H54 (cell line): ENCODE measurements at regions not wholly inside any gene's neighbourhood (a gene's known extent, or its start where the extent isn't known, plus 50 kb on each side); places are given as distances from the start of the nearest gene placed in this dataset.
A peak's percentile ranks its signal among the peaks of the same experiment; 100 is the strongest.

Experiments
- DNase-seq: peaks from one replicate; pipeline ENCODE4 v3.0.0; 2011; ENCODE audit warnings: low spot score, mixed read lengths; ENCODE audit not compliant: insufficient read length
- FAIRE-seq: peaks from 3 replicates; lab custom pipeline; 2011; peaks lifted over from hg19 to GRCh38; lab: Jason Lieb, UNC
- POLR2A ChIP-seq: IDR thresholded peaks from 2 replicates; pipeline ENCODE4 v1.6.1; 2011; ENCODE audit warnings: low read depth, mild to moderate bottlenecking, low read length

- DNase-seq (peak; percentile 14), FAIRE-seq (no peak)
- TF ChIP-seq POLR2A = no peak
Observed at GRCh38 chr19:31648347-31648746, 299.1 kb upstream of the TSHZ3 start.

GRCh38 chr19:31656507-31656906, 307.3 kb upstream of the TSHZ3 start:
- no peak for TF ChIP-seq POLR2A
- no peak for FAIRE-seq
- no peak for DNase-seq

GRCh38 chr19:31658993-31659896, 310.0 kb upstream of the TSHZ3 start:
- no peak for TF ChIP-seq POLR2A
- DNase-seq (no peak), FAIRE-seq (no peak)

GRCh38 chr19:31659897-31660210, 310.6 kb upstream of the TSHZ3 start:
- FAIRE-seq (no peak), DNase-seq (no peak)
- no peak for TF ChIP-seq POLR2A

- no peak for FAIRE-seq
- DNase-seq = no peak
- TF ChIP-seq POLR2A = no peak
Observed at GRCh38 chr19:31664096-31664495, 314.9 kb upstream of the TSHZ3 start.

- DNase-seq (no peak), FAIRE-seq (no peak)
- no peak for TF ChIP-seq POLR2A
Observed at GRCh38 chr19:31664997-31665396, 315.8 kb upstream of the TSHZ3 start.

GRCh38 chr19:31666126-31666525, 316.9 kb upstream of the TSHZ3 start:
- FAIRE-seq (no peak), DNase-seq (no peak)
- TF ChIP-seq POLR2A = no peak

- no peak for DNase-seq
- FAIRE-seq = no peak
- no peak for TF ChIP-seq POLR2A
Observed at GRCh38 chr19:31667106-31667505, 317.9 kb upstream of the TSHZ3 start.

GRCh38 chr19:31668921-31669320, 319.7 kb upstream of the TSHZ3 start:
- no peak for TF ChIP-seq POLR2A
- DNase-seq = no peak
- FAIRE-seq = no peak

- no peak for DNase-seq
- TF ChIP-seq POLR2A = no peak
- FAIRE-seq = no peak
Observed at GRCh38 chr19:31670931-31671330, 321.7 kb upstream of the TSHZ3 start.

GRCh38 chr19:31671411-31672035, 322.3 kb upstream of the TSHZ3 start:
- FAIRE-seq (no peak), DNase-seq (no peak)
- no peak for TF ChIP-seq POLR2A

- TF ChIP-seq POLR2A = no peak
- peak; percentile 24 for DNase-seq
- no peak for FAIRE-seq
Observed at GRCh38 chr19:31674503-31675192, 325.4 kb upstream of the TSHZ3 start.

GRCh38 chr19:31675193-31675913, 326.1 kb upstream of the TSHZ3 start:
- no peak for TF ChIP-seq POLR2A
- peak; percentile 41 for FAIRE-seq
- DNase-seq = peak; percentile 42
